H1 (cell line): ENCODE measurements at regions not wholly inside any gene's neighbourhood (a gene's known extent, or its start where the extent isn't known, plus 50 kb on each side); places are given as distances from the start of the nearest gene placed in this dataset.

Experiments used
- CTCF ChIA-PET: fragments of 300-600 bp; sonication (Branson Sonifier 250); formaldehyde crosslinking; loops from one replicate; lab custom pipeline; 2021; ENCODE audit not compliant: partially characterized antibody; lab: Charles Lee
- POLR2A ChIA-PET: fragments of 300-600 bp; sonication (Branson Sonifier 250); formaldehyde crosslinking; loops from one replicate; lab custom pipeline; 2021; ENCODE audit warnings: inconsistent platforms; ENCODE audit not compliant: partially characterized antibody; lab: Charles Lee
- DNase-seq, 2 experiments: peaks; one replicate each; pipeline versions ENCODE4 v3.0.0 to v3.0.0-alpha.2; 2010 to 2022; ENCODE audit warnings: low spot score in 2 of 2, low read depth in 1 of 2, mixed read lengths in 1 of 2
- FAIRE-seq: peaks from 2 replicates; lab custom pipeline; 2011; peaks lifted over from hg19 to GRCh38; lab: Jason Lieb, UNC
- H2AFZ ChIP-seq: 2 replicates; pipeline ENCODE4 v1.8.1; 2012; ENCODE audit warnings: low read length, inconsistent platforms
- H2AK5ac ChIP-seq: 2 replicates; pipeline ENCODE4 v1.6.1; 2013; ENCODE audit warnings: low read depth, low read length
- H2BK120ac ChIP-seq: replicated peaks from 2 replicates; pipeline ENCODE3; 2013; ENCODE audit warnings: low read depth, low read length, inconsistent platforms
- H2BK12ac ChIP-seq: 2 replicates; pipeline ENCODE4 v1.6.1; 2013; ENCODE audit warnings: low read depth, low read length
- H2BK15ac ChIP-seq: 2 replicates; pipeline ENCODE4 v1.6.1; 2013; ENCODE audit warnings: low read length
- H2BK20ac ChIP-seq: 2 replicates; pipeline ENCODE4 v1.6.1; 2013; ENCODE audit warnings: low read length
- H2BK5ac ChIP-seq: 2 replicates; pipeline ENCODE4 v1.6.1; 2013; ENCODE audit warnings: low read depth, low read length
- H3K14ac ChIP-seq: 2 replicates; pipeline ENCODE4 v1.6.1; 2013; ENCODE audit warnings: inconsistent platforms; ENCODE audit not compliant: insufficient read length
- H3K18ac ChIP-seq: 2 replicates; pipeline ENCODE4 v1.6.1; 2013; ENCODE audit warnings: low read length; ENCODE audit errors: extremely low read depth
- H3K23ac ChIP-seq: 2 replicates; pipeline ENCODE4 v1.6.1; 2013; ENCODE audit warnings: inconsistent platforms; ENCODE audit not compliant: insufficient read length
- H3K23me2 ChIP-seq: 2 replicates; pipeline ENCODE4 v1.6.1; 2013; ENCODE audit warnings: low read depth, low read length
- H3K27ac ChIP-seq: 2 replicates; pipeline ENCODE4 v1.6.1; 2011; ENCODE audit warnings: low read depth, low read length, inconsistent platforms
- H3K27me3 ChIP-seq, 4 experiments: replicated peaks in 1 of 4; 1 replicate in 1 of 4; 2 replicates in 3 of 4; pipeline versions ENCODE4 v1.6.1 to v1.8.1; 2011 to 2013; ENCODE audit warnings: low read length in 3 of 4, mild to moderate bottlenecking in 3 of 4, inconsistent platforms in 2 of 4, mixed read lengths in 2 of 4, moderate library complexity in 1 of 4; ENCODE audit not compliant: control insufficient read depth in 3 of 4, insufficient read depth in 3 of 4; ENCODE audit errors: extremely low read depth in 1 of 4
- H3K36me3 ChIP-seq, 4 experiments: 2 replicates each; pipeline versions ENCODE4 v1.6.1 to v1.8.1; 2011 to 2013; ENCODE audit warnings: mild to moderate bottlenecking in 4 of 4, low read length in 3 of 4, moderate library complexity in 2 of 4, control low read depth in 1 of 4, inconsistent platforms in 1 of 4; ENCODE audit not compliant: insufficient read depth in 4 of 4, control insufficient read depth in 2 of 4
- H3K4ac ChIP-seq: replicated peaks from 2 replicates; pipeline ENCODE3; 2013; ENCODE audit warnings: low read length, low read depth, mixed read lengths, inconsistent platforms; ENCODE audit not compliant: insufficient read length
- H3K4me1 ChIP-seq, 4 experiments: replicated peaks in 1 of 4; 1 replicate in 1 of 4; 2 replicates in 3 of 4; pipeline versions ENCODE4 v1.6.1 to v1.8.1; 2011 to 2013; ENCODE audit warnings: low read length in 3 of 4, inconsistent platforms in 2 of 4, mixed read lengths in 1 of 4; ENCODE audit not compliant: insufficient read depth in 4 of 4, control insufficient read depth in 3 of 4
- H3K4me2 ChIP-seq, 2 experiments: 2 replicates each; pipeline versions ENCODE4 v1.6.1 to v1.8.1; 2011 to 2013; ENCODE audit warnings: low read depth in 2 of 2, low read length in 2 of 2, control low read depth in 1 of 2, inconsistent platforms in 1 of 2, mild to moderate bottlenecking in 1 of 2; ENCODE audit not compliant: insufficient read depth in 1 of 2
- H3K4me3 ChIP-seq, 4 experiments: fragments of 200-600, 300-600 bp in 1 of 4; sonication (generic), shearing (Covaris generic), sonication (Bioruptor Twin) in 1 of 4; 2 replicates each; pipeline versions ENCODE4 v1.5.1 to v1.8.1; 2011 to 2016; ENCODE audit warnings: low read length in 4 of 4, low read depth in 3 of 4, control low read depth in 2 of 4, inconsistent platforms in 2 of 4, mild to moderate bottlenecking in 2 of 4, mixed read lengths in 1 of 4, moderate library complexity in 1 of 4; ENCODE audit not compliant: insufficient read depth in 2 of 4; ENCODE audit errors: extremely low read depth in 1 of 4
- H3K56ac ChIP-seq: replicated peaks from 2 replicates; pipeline ENCODE3; 2013; ENCODE audit warnings: low read depth, mild to moderate bottlenecking, mixed read lengths, low read length, inconsistent platforms; ENCODE audit not compliant: insufficient read length
- H3K79me1 ChIP-seq: 2 replicates; pipeline ENCODE4 v1.6.1; 2013; ENCODE audit warnings: low read depth, low read length, control low read depth
- H3K79me2 ChIP-seq, 2 experiments: 2 replicates each; pipeline versions ENCODE4 v1.6.1 to v1.8.1; 2012 to 2013; ENCODE audit warnings: low read length in 2 of 2, mild to moderate bottlenecking in 2 of 2, inconsistent platforms in 1 of 2; ENCODE audit not compliant: insufficient read depth in 2 of 2, control insufficient read depth in 1 of 2
- H3K9ac ChIP-seq, 4 experiments: replicated peaks in 1 of 4; 1 replicate in 1 of 4; 2 replicates in 3 of 4; pipeline versions ENCODE4 v1.6.1 to v1.8.1; 2011 to 2013; ENCODE audit warnings: low read depth in 3 of 4, low read length in 3 of 4, control low read depth in 2 of 4, mild to moderate bottlenecking in 2 of 4, moderate library complexity in 2 of 4, inconsistent platforms in 1 of 4; ENCODE audit errors: extremely low read depth in 1 of 4
- H3K9me3 ChIP-seq, 2 experiments: 2 replicates each; pipeline versions ENCODE4 v1.6.1 to v1.8.1; 2012 to 2013; ENCODE audit warnings: mild to moderate bottlenecking in 2 of 2, moderate library complexity in 2 of 2, control low read depth in 1 of 2, inconsistent platforms in 1 of 2, low read depth in 1 of 2, low read length in 1 of 2, mixed read lengths in 1 of 2; ENCODE audit not compliant: insufficient read depth in 2 of 2
- H4K20me1 ChIP-seq, 2 experiments: replicated peaks in 1 of 2; 2 replicates each; pipeline versions ENCODE3 to v1.8.1; 2011 to 2013; ENCODE audit warnings: inconsistent platforms in 2 of 2, low read length in 2 of 2, mild to moderate bottlenecking in 1 of 2; ENCODE audit not compliant: insufficient read depth in 2 of 2, control insufficient read depth in 1 of 2
- H4K5ac ChIP-seq: 2 replicates; pipeline ENCODE4 v1.6.1; 2013; ENCODE audit warnings: low read length, low read depth, mixed read lengths, inconsistent platforms; ENCODE audit not compliant: insufficient read length
- H4K8ac ChIP-seq: 2 replicates; pipeline ENCODE4 v1.8.0; 2013; ENCODE audit warnings: mild to moderate bottlenecking, moderate library complexity, low read length, inconsistent platforms; ENCODE audit not compliant: insufficient read depth; ENCODE audit errors: extremely low read depth
- H4K91ac ChIP-seq: replicated peaks from 2 replicates; pipeline ENCODE3; 2013; ENCODE audit warnings: low read length, mixed read lengths, inconsistent platforms; ENCODE audit not compliant: insufficient read length
- ASH2L ChIP-seq: fragments of 200-600, 300-600 bp; sonication (generic); IDR thresholded peaks from one replicate; pipeline ENCODE4 v1.7.1; 2017; ENCODE audit warnings: low read length
- CBX5 ChIP-seq: fragments of 300-800, 300-1000 bp; sonication (generic); IDR thresholded peaks from 2 replicates; pipeline ENCODE4 v1.7.1; 2016; ENCODE audit warnings: antibody characterized with exemption, low read length, low read depth
- E2F6 ChIP-seq: IDR thresholded peaks from 2 replicates; pipeline ENCODE4 v1.6.1; 2012; ENCODE audit warnings: inconsistent platforms
- GABPA ChIP-seq: IDR thresholded peaks from 2 replicates; pipeline ENCODE4 v1.6.1; 2011; ENCODE audit warnings: mild to moderate bottlenecking, low read length, moderate library complexity, borderline replicate concordance; ENCODE audit not compliant: insufficient read depth
- JUN ChIP-seq: IDR thresholded peaks from 2 replicates; pipeline ENCODE4 v1.6.1; 2011; ENCODE audit warnings: low read depth, mild to moderate bottlenecking, improper control_type of control experiment, low read length
- NANOG ChIP-seq: IDR thresholded peaks from 2 replicates; pipeline ENCODE4 v1.6.1; 2011; ENCODE audit warnings: low read length, low read depth, mild to moderate bottlenecking, inconsistent platforms; ENCODE audit not compliant: insufficient read depth, poor library complexity, severe bottlenecking
- POLR2A ChIP-seq, 2 experiments: IDR thresholded peaks; 1 replicate in 1 of 2; 2 replicates in 1 of 2; pipeline ENCODE4 v1.6.1; 2011; ENCODE audit warnings: low read depth in 2 of 2, low read length in 2 of 2, mild to moderate bottlenecking in 2 of 2; ENCODE audit errors: control extremely low read depth in 1 of 2
- SP1 ChIP-seq: IDR thresholded peaks from 2 replicates; pipeline ENCODE4 v1.6.1; 2011; ENCODE audit warnings: low read depth, low read length
- SP4 ChIP-seq: IDR thresholded peaks from 2 replicates; pipeline ENCODE4 v1.6.1; 2012; ENCODE audit warnings: low read length, inconsistent platforms
- SRF ChIP-seq: IDR thresholded peaks from 2 replicates; pipeline ENCODE4 v1.6.1; 2011; ENCODE audit warnings: mild to moderate bottlenecking, low read depth, low read length, moderate library complexity
- SUZ12 ChIP-seq: fragments of 200-600 bp; sonication (generic); IDR thresholded peaks from 2 replicates; pipeline ENCODE4 v1.6.1; 2012; ENCODE audit warnings: mild to moderate bottlenecking, inconsistent platforms, low read length, moderate library complexity, mixed read lengths
- USF2 ChIP-seq: IDR thresholded peaks from 2 replicates; pipeline ENCODE4 v1.6.1; 2011; ENCODE audit warnings: low read length, improper control_type of control experiment
- WGBS, 2 experiments: shearing (Covaris generic) in 1 of 2; methylation state at CpG; one replicate each; pipeline versions ENCODE4 v1.1.6 to v1.1.7; 2013 to 2015; ENCODE audit warnings: low lambda C conversion rate in 2 of 2, mixed read lengths in 2 of 2, inconsistent platforms in 1 of 2, low coverage in 1 of 2, missing lambda C conversion rate in 1 of 2; ENCODE audit not compliant: insufficient replicate concordance in 2 of 2, insufficient coverage in 1 of 2, insufficient read length in 1 of 2; ENCODE audit errors: extremely low coverage in 1 of 2, missing lambda C conversion rate in 1 of 2; 5-methylcytosine and 5-hydroxymethylcytosine counted together

GRCh38 chr4:124079174-124079780 is 633.3 kb downstream of the ANKRD50 start:
- POLR2A ChIA-PET: no interaction called here
- DNase-seq (no peak), FAIRE-seq (no peak)

More at GRCh38 chr4:124079174-124079780, 633.3 kb downstream of the ANKRD50 start:
- Histone ChIP-seq H3K79me2 (no peaks in the 10 kb centered on the region), H3K23ac (no peak overlapping the region), H3K23me2 (no peaks in the 10 kb centered on the region), H3K4me3 (no peak overlapping the region), H2BK120ac (no peak overlapping the region), H3K9me3 (peaks cover 0 to 5% of the 10 kb centered on the region in 2 experiments; a peak in 1 of 4 replicates), H2BK15ac (no peak overlapping the region), H3K36me3 (no peaks in the 10 kb centered on the region), H2BK12ac (no peak overlapping the region), H4K20me1 (no peaks in the 10 kb centered on the region), H3K4me2 (no peak overlapping the region), H4K91ac (no peak overlapping the region), H4K5ac (no peak overlapping the region), H2BK5ac (no peak overlapping the region), H3K4me1 (no peaks in the 10 kb centered on the region), H3K4ac (no peak overlapping the region), H3K56ac (no peak overlapping the region), H3K79me1 (no peaks in the 10 kb centered on the region), H3K27me3 (no peaks in the 10 kb centered on the region), H2AK5ac (no peak overlapping the region), H4K8ac (no peak overlapping the region), H3K18ac (no peak overlapping the region), H2AFZ (no peak overlapping the region), H3K14ac (no peak overlapping the region), H3K27ac (no peak overlapping the region), H3K9ac (no peak overlapping the region), H2BK20ac (no peak overlapping the region)
- WGBS, 2 experiments: 92% methylated on average over 1 of the region's 1 CpG; no CpG with 5 or more reads in 1 of the 2 experiments
- no peak for TF ChIP-seq GABPA
- no peak for TF ChIP-seq POLR2A (IDR thresholded peaks at IDR 0.05; ENCODE audit: control extremely low read depth in 1 of 2, low read depth in 2 of 2, low read length in 2 of 2)
- no peak for TF ChIP-seq CBX5
- TF ChIP-seq NANOG: no peak
- TF ChIP-seq SP4: no peak
- no peak for TF ChIP-seq SUZ12
- no peak for TF ChIP-seq SP1
- TF ChIP-seq E2F6: no peak
- TF ChIP-seq SRF: no peak
- TF ChIP-seq USF2: no peak
- no peak for TF ChIP-seq ASH2L
- TF ChIP-seq JUN: no peak
- CTCF ChIA-PET: no interaction called here
